ENCODE measurements at regions not wholly inside any gene's neighbourhood (a gene's known extent, or its start where the extent isn't known, plus 50 kb on each side); places are given as distances from the start of the nearest gene placed in this dataset.

- H3K27ac ChIP-seq (ENCODE audit: low read depth in 2 of 2, low read length in 2 of 2), result no peak overlapping the region
- DNase-seq (no peak), FAIRE-seq (no peak)
- no peaks in the 10 kb centered on the region for H3K36me3 ChIP-seq (ENCODE audit: control insufficient read depth in 2 of 3, insufficient read depth in 3 of 3, low read length in 3 of 3)
- intact Hi-C loops (cut with DNase I), result no loop called here
- H3K9ac ChIP-seq (ENCODE audit: low read length in 3 of 3), result no peak overlapping the region
- no peaks in the 10 kb centered on the region for H3K27me3 ChIP-seq (ENCODE audit: control insufficient read depth, insufficient read depth, low read length)
- no peak overlapping the region for H3K4me3 ChIP-seq (ENCODE audit: low read length in 3 of 3)
- H3K4me1 ChIP-seq (ENCODE audit: control insufficient read depth in 2 of 3, insufficient read depth in 2 of 3, low read depth in 1 of 3, low read length in 3 of 3), result no peaks in the 10 kb centered on the region
- TF ChIP-seq CTCF (IDR thresholded peaks at IDR 0.05; ENCODE audit: borderline replicate concordance, extremely low read depth, insufficient read depth), result no peak
- no peaks in the 10 kb centered on the region for H3K9me3 ChIP-seq (ENCODE audit: control insufficient read depth in 2 of 3, insufficient read depth in 1 of 3, low read length in 3 of 3)
Observed at GRCh38 chr5:135683189-135683588, 104.4 kb upstream of the CXCL14 start.

GRCh38 chr5:135680713-135681112 lies 101.9 kb upstream of the CXCL14 start:
- intact Hi-C loops (cut with DNase I), result no loop called here
- Histone ChIP-seq H3K27ac (ENCODE audit: low read depth in 2 of 2, low read length in 2 of 2) (no peak overlapping the region), H3K4me1 (ENCODE audit: control insufficient read depth in 2 of 3, insufficient read depth in 2 of 3, low read depth in 1 of 3, low read length in 3 of 3) (no peaks in the 10 kb centered on the region), H3K4me3 (ENCODE audit: low read length in 3 of 3) (no peak overlapping the region), H3K9ac (ENCODE audit: low read length in 3 of 3) (no peak overlapping the region), H3K36me3 (ENCODE audit: control insufficient read depth in 2 of 3, insufficient read depth in 3 of 3, low read length in 3 of 3) (no peaks in the 10 kb centered on the region), H3K27me3 (ENCODE audit: control insufficient read depth, insufficient read depth, low read length) (no peaks in the 10 kb centered on the region), H3K9me3 (ENCODE audit: control insufficient read depth in 2 of 3, insufficient read depth in 1 of 3, low read length in 3 of 3) (no peaks in the 10 kb centered on the region)
- TF ChIP-seq CTCF (IDR thresholded peaks at IDR 0.05; ENCODE audit: borderline replicate concordance, extremely low read depth, insufficient read depth), result no peak
- FAIRE-seq, result no peak
- DNase-seq, result no peak

DNA sequence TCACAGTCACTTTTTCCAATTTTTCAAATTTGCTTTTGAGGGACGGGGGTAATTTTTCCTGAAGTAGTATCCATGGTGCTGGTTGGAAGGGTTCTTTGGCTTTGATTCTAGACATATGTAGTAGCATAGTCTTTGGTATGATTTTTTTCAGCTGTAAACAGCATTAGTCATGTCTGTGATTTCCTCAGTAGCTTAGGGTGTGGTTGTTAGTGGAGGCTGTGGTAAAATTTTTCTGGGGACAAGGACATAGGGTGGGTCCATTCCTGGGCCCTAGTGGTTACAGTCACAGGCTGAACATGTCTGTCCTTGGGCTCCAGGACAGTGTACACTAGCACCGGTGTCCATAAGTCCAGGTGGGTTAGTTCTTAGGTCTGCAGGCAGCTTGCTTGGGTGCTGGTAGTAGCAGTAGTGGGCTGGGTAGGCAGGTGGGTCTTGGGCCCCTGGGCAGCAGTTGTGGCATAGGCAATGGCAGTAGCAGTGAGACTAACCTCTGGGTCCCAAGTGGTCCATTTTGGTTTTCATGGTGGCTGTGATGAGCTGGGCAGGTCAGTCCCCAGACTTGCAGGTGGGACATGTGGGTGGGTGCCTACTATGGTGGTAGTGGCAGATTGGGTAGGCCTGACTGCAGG lies 100.0 kb upstream of the CXCL14 start:
- DNase-seq (no peak), FAIRE-seq (no peak)
- H3K36me3 ChIP-seq (ENCODE audit: control insufficient read depth in 2 of 3, insufficient read depth in 3 of 3, low read length in 3 of 3), result no peaks in the 10 kb centered on the region
- TF ChIP-seq CTCF (IDR thresholded peaks at IDR 0.05; ENCODE audit: borderline replicate concordance, extremely low read depth, insufficient read depth), result no peak
- H3K9ac ChIP-seq (ENCODE audit: low read length in 3 of 3), result no peak overlapping the region
- no peaks in the 10 kb centered on the region for H3K4me1 ChIP-seq (ENCODE audit: control insufficient read depth in 2 of 3, insufficient read depth in 2 of 3, low read depth in 1 of 3, low read length in 3 of 3)
- H3K27ac ChIP-seq (ENCODE audit: low read depth in 2 of 2, low read length in 2 of 2), result no peak overlapping the region
- intact Hi-C loops (cut with DNase I), result no loop called here
- no peak overlapping the region for H3K4me3 ChIP-seq (ENCODE audit: low read length in 3 of 3)
- no peaks in the 10 kb centered on the region for H3K27me3 ChIP-seq (ENCODE audit: control insufficient read depth, insufficient read depth, low read length)
- peaks cover 0 to 4% (median 0%) of the 10 kb centered on the region in 3 donors for H3K9me3 ChIP-seq (ENCODE audit: control insufficient read depth in 2 of 3, insufficient read depth in 1 of 3, low read length in 3 of 3)

DNA sequence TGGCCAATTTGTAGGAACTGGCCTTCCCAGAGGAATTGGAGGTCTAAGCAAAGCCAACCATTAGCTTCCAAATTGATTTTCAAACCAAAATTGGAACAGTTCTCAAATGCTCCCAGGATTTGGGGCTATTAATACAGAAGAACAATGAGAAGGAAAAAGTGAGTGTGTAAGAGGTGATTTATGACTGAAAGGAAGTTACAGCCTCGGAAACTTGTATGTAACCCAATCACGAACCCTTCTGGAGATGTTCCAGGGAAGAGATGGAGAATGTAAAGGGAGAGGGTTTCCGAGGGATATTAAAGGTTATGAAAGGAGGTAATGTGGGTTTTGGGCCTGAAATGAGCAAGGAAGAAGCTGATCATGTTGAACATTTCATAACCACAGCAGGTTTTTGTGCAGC lies 93.2 kb upstream of the CXCL14 start:
- no peak overlapping the region for H3K9ac ChIP-seq (ENCODE audit: low read length in 3 of 3)
- intact Hi-C loops (cut with DNase I), result no loop called here
- H3K27ac ChIP-seq (ENCODE audit: low read depth in 2 of 2, low read length in 2 of 2), result no peak overlapping the region
- no peak for DNase-seq
- no peak for TF ChIP-seq CTCF (IDR thresholded peaks at IDR 0.05; ENCODE audit: borderline replicate concordance, extremely low read depth, insufficient read depth)
- no peaks in the 10 kb centered on the region for H3K4me1 ChIP-seq (ENCODE audit: control insufficient read depth in 2 of 3, insufficient read depth in 2 of 3, low read depth in 1 of 3, low read length in 3 of 3)
- H3K9me3 ChIP-seq (ENCODE audit: control insufficient read depth in 2 of 3, insufficient read depth in 1 of 3, low read length in 3 of 3), result peaks cover 0 to 4% (median 0%) of the 10 kb centered on the region in 3 donors
- H3K27me3 ChIP-seq (ENCODE audit: control insufficient read depth, insufficient read depth, low read length), result no peaks in the 10 kb centered on the region
- FAIRE-seq, result no peak
- H3K36me3 ChIP-seq (ENCODE audit: control insufficient read depth in 2 of 3, insufficient read depth in 3 of 3, low read length in 3 of 3), result no peaks in the 10 kb centered on the region
- H3K4me3 ChIP-seq (ENCODE audit: low read length in 3 of 3), result no peak overlapping the region

Data from kidney (tissue), 13 donors.